ENCODE measurements at regions not wholly inside any gene's neighbourhood (a gene's known extent, or its start where the extent isn't known, plus 50 kb on each side); places are given as distances from the start of the nearest gene placed in this dataset.
A peak's percentile ranks its signal among the peaks of the same experiment; 100 is the strongest.
"Not testable (repeated sequence)": the region's sequence is repeated elsewhere in the genome, so short reads cannot be mapped to it uniquely, and the experiment has no call there.

GRCh38 chr7:119945822-119946221 is 327.2 kb upstream of the KCND2 start:
- no peak for DNase-seq (ENCODE audit: low read depth)

GRCh38 chr7:119949053-119949452 is 323.9 kb upstream of the KCND2 start:
- DNase-seq (ENCODE audit: low read depth): no peak

- not testable (repeated sequence) for DNase-seq (ENCODE audit: low read depth)
Measured at GRCh38 chr7:119950390-119951041, 322.5 kb upstream of the KCND2 start.

- not testable (repeated sequence) for DNase-seq (ENCODE audit: low read depth)
Measured at GRCh38 chr7:119951614-119952013, 321.4 kb upstream of the KCND2 start.

- DNase-seq (ENCODE audit: low read depth): no peak
Measured at GRCh38 chr7:119957335-119957734, 315.6 kb upstream of the KCND2 start.

- DNase-seq (ENCODE audit: low read depth): peak; percentile 82
Measured at GRCh38 chr7:119959811-119960210, 313.2 kb upstream of the KCND2 start.

GRCh38 chr7:119963654-119964053 is 309.3 kb upstream of the KCND2 start:
- peak; percentile 29 for DNase-seq (ENCODE audit: low read depth)

GRCh38 chr7:119964065-119964464 is 308.9 kb upstream of the KCND2 start:
- DNase-seq (ENCODE audit: low read depth): no peak

GRCh38 chr7:119964788-119965542 is 308.0 kb upstream of the KCND2 start:
- DNase-seq (ENCODE audit: low read depth): peak; percentile 70

- DNase-seq (ENCODE audit: low read depth): no peak
Measured at GRCh38 chr7:119967221-119967620, 305.8 kb upstream of the KCND2 start.

- DNase-seq (ENCODE audit: low read depth): not testable (repeated sequence)
Measured at GRCh38 chr7:119968411-119968810, 304.6 kb upstream of the KCND2 start.

GRCh38 chr7:119969054-119969453 is 303.9 kb upstream of the KCND2 start:
- DNase-seq (ENCODE audit: low read depth): peak; percentile 54

- DNase-seq (ENCODE audit: low read depth): no peak
Measured at GRCh38 chr7:119969763-119970162, 303.2 kb upstream of the KCND2 start.

- DNase-seq (ENCODE audit: low read depth): peak; percentile 57
Measured at GRCh38 chr7:119974972-119975371, 298.0 kb upstream of the KCND2 start.

- no peak for DNase-seq (ENCODE audit: low read depth)
Measured at GRCh38 chr7:119982884-119983283, 290.1 kb upstream of the KCND2 start.

GRCh38 chr7:119983468-119983867 is 289.5 kb upstream of the KCND2 start:
- DNase-seq (ENCODE audit: low read depth): no peak

GRCh38 chr7:119984247-119984646 is 288.7 kb upstream of the KCND2 start:
- no peak for DNase-seq (ENCODE audit: low read depth)

- DNase-seq (ENCODE audit: low read depth): no peak
Measured at GRCh38 chr7:119988401-119988800, 284.6 kb upstream of the KCND2 start.

GRCh38 chr7:119994928-119995327 is 278.0 kb upstream of the KCND2 start:
- DNase-seq (ENCODE audit: low read depth): no peak

GRCh38 chr7:119996634-119997033 is 276.3 kb upstream of the KCND2 start:
- peak; percentile 46 for DNase-seq (ENCODE audit: low read depth)

GRCh38 chr7:119999738-120000475 is 273.1 kb upstream of the KCND2 start:
- DNase-seq (ENCODE audit: low read depth): no peak

GRCh38 chr7:120005720-120006119 is 267.3 kb upstream of the KCND2 start:
- no peak for DNase-seq (ENCODE audit: low read depth)

- DNase-seq (ENCODE audit: low read depth): not testable (repeated sequence)
Measured at GRCh38 chr7:120014301-120014700, 258.7 kb upstream of the KCND2 start.

Data from amniotic epithelial cell (primary cell).